ENCODE measurements at regions not wholly inside any gene's neighbourhood (a gene's known extent, or its start where the extent isn't known, plus 50 kb on each side); places are given as distances from the start of the nearest gene placed in this dataset.

- TF ChIP-seq CREB5 (CRISPR knock-in tag; IDR thresholded peaks at IDR 0.05; ENCODE audit: low read depth), result no peak
- no peak for TF ChIP-seq SNAI2 (CRISPR knock-in tag; IDR thresholded peaks at IDR 0.05)
- TF ChIP-seq ZC3H10 (CRISPR knock-in tag; IDR thresholded peaks at IDR 0.05), result no peak
- no peak for TF ChIP-seq CSRNP3 (CRISPR knock-in tag; IDR thresholded peaks at IDR 0.05)
- TF ChIP-seq GLIS3 (CRISPR knock-in tag; IDR thresholded peaks at IDR 0.05), result no peak
- TF ChIP-seq ZNF565 (CRISPR knock-in tag; conservative IDR thresholded peaks at IDR 0.05; ENCODE audit: low read depth), result no peak
These were observed 127.2 kb upstream of the SLIT2 start (continued) for GRCh38 chr4:20124317-20125026.

- no peak for TF ChIP-seq CSDC2 (CRISPR knock-in tag; IDR thresholded peaks at IDR 0.05)
- no peak for TF ChIP-seq SNAI2 (CRISPR knock-in tag; IDR thresholded peaks at IDR 0.05)
- ATAC-seq, result no peak
These were observed 129.3 kb upstream of the SLIT2 start for GRCh38 chr4:20122198-20122988.

GRCh38 chr4:20119141-20119540, 132.6 kb upstream of the SLIT2 start:
- ATAC-seq, result no peak

GRCh38 chr4:20109391-20109790, 142.3 kb upstream of the SLIT2 start:
- TF ChIP-seq ZNF565 (CRISPR knock-in tag; conservative IDR thresholded peaks at IDR 0.05; ENCODE audit: low read depth) (no peak), CSDC2 (CRISPR knock-in tag; IDR thresholded peaks at IDR 0.05) (no peak), PPARA (CRISPR knock-in tag; IDR thresholded peaks at IDR 0.05; ENCODE audit: borderline replicate concordance) (no peak), RARB (CRISPR knock-in tag; IDR thresholded peaks at IDR 0.05) (no peak), ISL1 (CRISPR knock-in tag; IDR thresholded peaks at IDR 0.05) (no peak), BACH2 (CRISPR knock-in tag; IDR thresholded peaks at IDR 0.05; ENCODE audit: borderline replicate concordance) (no peak), ARNTL (CRISPR knock-in tag; IDR thresholded peaks at IDR 0.05; ENCODE audit: borderline replicate concordance, low read depth) (no peak), ZNF70 (CRISPR knock-in tag; IDR thresholded peaks at IDR 0.05) (no peak), CREB5 (CRISPR knock-in tag; IDR thresholded peaks at IDR 0.05; ENCODE audit: low read depth) (no peak), TCF4 (CRISPR knock-in tag; IDR thresholded peaks at IDR 0.05; ENCODE audit: borderline replicate concordance) (no peak)
- ATAC-seq, result no peak

More at GRCh38 chr4:20119141-20119540, 132.6 kb upstream of the SLIT2 start:
- TF ChIP-seq CSDC2 (CRISPR knock-in tag; IDR thresholded peaks at IDR 0.05), result no peak
- TF ChIP-seq TCF4 (CRISPR knock-in tag; IDR thresholded peaks at IDR 0.05; ENCODE audit: borderline replicate concordance), result no peak
- no peak for TF ChIP-seq ZFP30 (CRISPR knock-in tag; IDR thresholded peaks at IDR 0.05)
- TF ChIP-seq TSHZ2 (CRISPR knock-in tag; IDR thresholded peaks at IDR 0.05), result no peak
- TF ChIP-seq ZNF8 (CRISPR knock-in tag; IDR thresholded peaks at IDR 0.05), result no peak
- no peak for TF ChIP-seq POU6F1 (CRISPR knock-in tag; IDR thresholded peaks at IDR 0.05; ENCODE audit: borderline replicate concordance, low read depth)

All from SK-N-SH treated with all-trans-retinoic acid at 6 μM for 48 hours (cell line).